Pancreas (tissue), 10 donors: ENCODE measurements at regions not wholly inside any gene's neighbourhood (a gene's known extent, or its start where the extent isn't known, plus 50 kb on each side); places are given as distances from the start of the nearest gene placed in this dataset.

Source experiments
- ATAC-seq, 4 donors: fragments of 200-7000 bp; cut with Tn5 transposase; one replicate each; pipeline versions ENCODE4 v1.8.0 to v1.9.1; 2020; ENCODE audit warnings: mild to moderate bottlenecking in 4 of 4, moderate library complexity in 4 of 4
- DNase-seq, 6 donors: peaks; one replicate each; pipeline ENCODE4 v3.0.0-alpha.2; 2020
- FAIRE-seq: peaks from 2 replicates; lab custom pipeline; 2012; peaks lifted over from hg19 to GRCh38; lab: Jason Lieb, UNC
- H3K27ac ChIP-seq, 4 donors: fragments of 200-600 bp; sonication (generic); 1 replicate in 3 of 4; 2 replicates in 1 of 4; pipeline versions ENCODE4 v1.5.0 to v1.8.0; 2020
- H3K27me3 ChIP-seq, 4 donors: fragments of 200-600 bp; one replicate each; pipeline ENCODE4 v1.8.0; 2021
- H3K36me3 ChIP-seq, 3 donors: fragments of 200-600 bp; sonication (generic) in 1 of 3; one replicate each; pipeline versions ENCODE4 v1.5.0 to v1.8.0; 2020 to 2021
- H3K4me1 ChIP-seq, 3 donors: fragments of 200-600 bp; one replicate each; pipeline ENCODE4 v1.8.0; 2021
- H3K4me3 ChIP-seq, 4 donors: fragments of 200-600 bp; sonication (generic) in 2 of 4; one replicate each; pipeline versions ENCODE4 v1.5.0 to v1.8.0; 2020 to 2021
- H3K9me3 ChIP-seq, 4 donors: fragments of 200-600 bp; one replicate each; pipeline ENCODE4 v1.8.0; 2021
- CTCF ChIP-seq, 4 donors: fragments of 200-600 bp; sonication (generic) in 3 of 4; IDR thresholded peaks; one replicate each; pipeline versions ENCODE4 v1.5.0 to v1.8.0; 2021; ENCODE audit warnings: antibody characterized with exemption in 4 of 4
- WGBS, 2 donors: extraction: QIAGEN DNeasy Blood & Tissue Kit; methylation state at CpG; one replicate each; pipeline ENCODE4 v1.1.7; 2013; 5-methylcytosine and 5-hydroxymethylcytosine counted together
- intact Hi-C, 3 donors: fragments of 100-400 bp; cut with DNase I; formaldehyde crosslinking; loops; one replicate each; pipeline versions ENCODE4 v1.11.1 to v1.14.2; 2022
- donor health status: healthy with polysubstance abuse.
- donor health status: DM: no; HTN: no; CAD: no; lungs with moderate emphysema.
- donor health status: DM: no; HTN: no; CAD: no.
- donor health status: control.
- donor health status: control.
- donor health status: Bipolar disorder and iron deficiency.
- donor health status: DM: yes; HTN: yes; CAD: no.
- donor health status: DM: no; HTN: no; CAD: no.
- donor health status: DM: no; HTN: no; CAD: no.
- donor health status: DM: yes; HTN: yes; CAD: no.

- DNase-seq: no peak
- Histone ChIP-seq H3K4me1 (no peaks in the 10 kb centered on the region), H3K36me3 (no peaks in the 10 kb centered on the region), H3K27ac (no peak overlapping the region), H3K4me3 (no peak overlapping the region), H3K27me3 (no peaks in the 10 kb centered on the region), H3K9me3 (no peaks in the 10 kb centered on the region)
- no peak for FAIRE-seq
- no peak for TF ChIP-seq CTCF (IDR thresholded peaks at IDR 0.05)
- ATAC-seq: no peak
- intact Hi-C loops: no loop called here
- 50 to 67% methylated on average over 4 of the region's 4 CpGs for WGBS, 2 donors
Measured at GRCh38 chr15:95830281-95830680, 500.2 kb upstream of the NR2F2 start.

- Histone ChIP-seq H3K9me3 (no peaks in the 10 kb centered on the region), H3K4me1 (no peaks in the 10 kb centered on the region), H3K27ac (no peak overlapping the region), H3K36me3 (no peaks in the 10 kb centered on the region), H3K4me3 (no peak overlapping the region), H3K27me3 (no peaks in the 10 kb centered on the region)
- no peak for DNase-seq
- FAIRE-seq: no peak
- intact Hi-C loops: no loop called here
- no peak for TF ChIP-seq CTCF (IDR thresholded peaks at IDR 0.05)
- no peak for ATAC-seq
- 45 to 49% methylated on average over 3 of the region's 3 CpGs for WGBS, 2 donors
Measured at GRCh38 chr15:95832668-95833067, 497.8 kb upstream of the NR2F2 start.

- Histone ChIP-seq H3K36me3 (no peaks in the 10 kb centered on the region), H3K4me1 (no peaks in the 10 kb centered on the region), H3K4me3 (no peak overlapping the region), H3K27me3 (no peaks in the 10 kb centered on the region), H3K27ac (no peak overlapping the region), H3K9me3 (no peaks in the 10 kb centered on the region)
- intact Hi-C loops: no loop called here
- TF ChIP-seq CTCF (IDR thresholded peaks at IDR 0.05): no peak
- 84 to 89% methylated on average over 5 of the region's 5 CpGs for WGBS, 2 donors
- ATAC-seq: no peak
- no peak for DNase-seq
- no peak for FAIRE-seq
Measured at GRCh38 chr15:95834028-95834804, 496.3 kb upstream of the NR2F2 start.

- 81 to 85% methylated on average over 1 of the region's 1 CpG for WGBS, 2 donors
- DNase-seq (no peak), FAIRE-seq (no peak), ATAC-seq (no peak)
- H3K4me1 ChIP-seq: no peaks in the 10 kb centered on the region
- intact Hi-C loops: no loop called here
- no peaks in the 10 kb centered on the region for H3K36me3 ChIP-seq
- no peak for TF ChIP-seq CTCF (IDR thresholded peaks at IDR 0.05)
- H3K4me3 ChIP-seq: no peak overlapping the region
- no peaks in the 10 kb centered on the region for H3K27me3 ChIP-seq
- H3K27ac ChIP-seq: no peak overlapping the region
- no peaks in the 10 kb centered on the region for H3K9me3 ChIP-seq
Measured at GRCh38 chr15:95836536-95836935, 494.0 kb upstream of the NR2F2 start.

- no peaks in the 10 kb centered on the region for H3K36me3 ChIP-seq
- WGBS, 2 donors: 79 to 89% methylated on average over 4 of the region's 4 CpGs
- no peak for TF ChIP-seq CTCF (IDR thresholded peaks at IDR 0.05)
- no peak overlapping the region for H3K27ac ChIP-seq
- H3K27me3 ChIP-seq: no peaks in the 10 kb centered on the region
- DNase-seq (no peak), ATAC-seq (no peak), FAIRE-seq (no peak)
- H3K9me3 ChIP-seq: no peaks in the 10 kb centered on the region
- H3K4me1 ChIP-seq: no peaks in the 10 kb centered on the region
- intact Hi-C loops: no loop called here
- H3K4me3 ChIP-seq: no peak overlapping the region
Measured at GRCh38 chr15:95837341-95838004, 493.0 kb upstream of the NR2F2 start.
